ENCODE measurements at regions not wholly inside any gene's neighbourhood (a gene's known extent, or its start where the extent isn't known, plus 50 kb on each side); places are given as distances from the start of the nearest gene placed in this dataset.

GRCh38 chr5:105503950-105504349, 1941.4 kb upstream of the NUDT12 start:
- Histone ChIP-seq H2AFZ (no peak overlapping the region), H4K20me1 (ENCODE audit: insufficient read depth, poor library complexity, severe bottlenecking) (no peaks in the 10 kb centered on the region), H3K36me3 (replicated peaks; ENCODE audit: insufficient read depth, low read depth) (no peaks in the 10 kb centered on the region), H3K4me3 (no peak overlapping the region), H3K9me2 (replicated peaks; ENCODE audit: insufficient read depth) (no peaks in the 10 kb centered on the region), H3K9me3 (ENCODE audit: low read depth) (no peaks in the 10 kb centered on the region), H3K27ac (no peak overlapping the region), H3K79me2 (no peaks in the 10 kb centered on the region), H3K4me1 (ENCODE audit: insufficient read depth) (no peaks in the 10 kb centered on the region), H3K4me2 (no peak overlapping the region), H3K27me3 (no peaks in the 10 kb centered on the region)
- no peak for DNase-seq (ENCODE audit: low spot score)
- TF ChIP-seq EZH2phosphoT487 (IDR thresholded peaks at IDR 0.05; ENCODE audit: low read depth, severe bottlenecking, unreplicated experiment) (no peak), CTCF (IDR thresholded peaks at IDR 0.05; ENCODE audit: poor library complexity) (no peak), EZH2 (IDR thresholded peaks at IDR 0.05; ENCODE audit: borderline replicate concordance) (no peak)
- WGBS (ENCODE audit: low lambda C conversion rate, missing lambda C conversion rate), result 91% methylated on average over 1 of the region's 1 CpG

GRCh38 chr5:105501315-105501714, 1938.7 kb upstream of the NUDT12 start:
- DNase-seq (ENCODE audit: low spot score), result no peak
- TF ChIP-seq EZH2phosphoT487 (IDR thresholded peaks at IDR 0.05; ENCODE audit: low read depth, severe bottlenecking, unreplicated experiment) (no peak), CTCF (IDR thresholded peaks at IDR 0.05; ENCODE audit: poor library complexity) (no peak), EZH2 (IDR thresholded peaks at IDR 0.05; ENCODE audit: borderline replicate concordance) (no peak)
- no peaks in the 10 kb centered on the region for H3K9me3 ChIP-seq (ENCODE audit: low read depth)
- no peaks in the 10 kb centered on the region for H3K9me2 ChIP-seq (replicated peaks; ENCODE audit: insufficient read depth)
- no peak overlapping the region for H3K4me2 ChIP-seq
- H3K27me3 ChIP-seq, result no peaks in the 10 kb centered on the region
- no peaks in the 10 kb centered on the region for H3K4me1 ChIP-seq (ENCODE audit: insufficient read depth)
- WGBS (ENCODE audit: low lambda C conversion rate, missing lambda C conversion rate), result 87% methylated on average over 1 of the region's 1 CpG
- no peak overlapping the region for H2AFZ ChIP-seq
- no peak overlapping the region for H3K4me3 ChIP-seq
- no peaks in the 10 kb centered on the region for H3K79me2 ChIP-seq
- H3K36me3 ChIP-seq (replicated peaks; ENCODE audit: insufficient read depth, low read depth), result no peaks in the 10 kb centered on the region
- H4K20me1 ChIP-seq (ENCODE audit: insufficient read depth, poor library complexity, severe bottlenecking), result no peaks in the 10 kb centered on the region
- H3K27ac ChIP-seq, result no peak overlapping the region

GRCh38 chr5:105475401-105475800, 1912.8 kb upstream of the NUDT12 start:
- Histone ChIP-seq H3K27me3 (no peaks in the 10 kb centered on the region), H2AFZ (no peak overlapping the region), H3K4me2 (no peak overlapping the region), H3K4me1 (ENCODE audit: insufficient read depth) (no peaks in the 10 kb centered on the region), H3K4me3 (no peak overlapping the region), H3K27ac (no peak overlapping the region), H3K9me2 (replicated peaks; ENCODE audit: insufficient read depth) (no peaks in the 10 kb centered on the region), H3K36me3 (replicated peaks; ENCODE audit: insufficient read depth, low read depth) (no peaks in the 10 kb centered on the region), H3K79me2 (no peaks in the 10 kb centered on the region), H3K9me3 (ENCODE audit: low read depth) (no peaks in the 10 kb centered on the region), H4K20me1 (ENCODE audit: insufficient read depth, poor library complexity, severe bottlenecking) (no peaks in the 10 kb centered on the region)
- peak; percentile 5 for DNase-seq (ENCODE audit: low spot score)
- TF ChIP-seq EZH2phosphoT487 (IDR thresholded peaks at IDR 0.05; ENCODE audit: low read depth, severe bottlenecking, unreplicated experiment), result no peak
- no peak for TF ChIP-seq CTCF (IDR thresholded peaks at IDR 0.05; ENCODE audit: poor library complexity)
- TF ChIP-seq EZH2 (IDR thresholded peaks at IDR 0.05; ENCODE audit: borderline replicate concordance), result no peak
- 61% methylated on average over 3 of the region's 3 CpGs for WGBS (ENCODE audit: low lambda C conversion rate, missing lambda C conversion rate)

GRCh38 chr5:105462377-105462776, 1899.8 kb upstream of the NUDT12 start:
- H2AFZ ChIP-seq, result no peak overlapping the region
- H3K4me1 ChIP-seq (ENCODE audit: insufficient read depth), result no peaks in the 10 kb centered on the region
- no peaks in the 10 kb centered on the region for H3K9me3 ChIP-seq (ENCODE audit: low read depth)
- H4K20me1 ChIP-seq (ENCODE audit: insufficient read depth, poor library complexity, severe bottlenecking), result no peaks in the 10 kb centered on the region
- H3K9me2 ChIP-seq (replicated peaks; ENCODE audit: insufficient read depth), result no peaks in the 10 kb centered on the region
- no peak overlapping the region for H3K4me2 ChIP-seq
- no peaks in the 10 kb centered on the region for H3K36me3 ChIP-seq (replicated peaks; ENCODE audit: insufficient read depth, low read depth)
- 80% methylated on average over 3 of the region's 3 CpGs for WGBS (ENCODE audit: low lambda C conversion rate, missing lambda C conversion rate)
- H3K4me3 ChIP-seq, result no peak overlapping the region
- no peaks in the 10 kb centered on the region for H3K27me3 ChIP-seq
- TF ChIP-seq EZH2phosphoT487 (IDR thresholded peaks at IDR 0.05; ENCODE audit: low read depth, severe bottlenecking, unreplicated experiment), result no peak
- TF ChIP-seq CTCF (IDR thresholded peaks at IDR 0.05; ENCODE audit: poor library complexity), result no peak
- no peak for TF ChIP-seq EZH2 (IDR thresholded peaks at IDR 0.05; ENCODE audit: borderline replicate concordance)
- no peaks in the 10 kb centered on the region for H3K79me2 ChIP-seq
- DNase-seq (ENCODE audit: low spot score), result no peak
- no peak overlapping the region for H3K27ac ChIP-seq
